A549 (cell line): ENCODE measurements at regions not wholly inside any gene's neighbourhood (a gene's known extent, or its start where the extent isn't known, plus 50 kb on each side); places are given as distances from the start of the nearest gene placed in this dataset.

Experiments
- CHD2 ChIP-seq: fragments of 150-350 bp; IDR thresholded peaks from 2 replicates; pipeline ENCODE4 v1.6.1; 2014; ENCODE audit warnings: low read length; ENCODE audit not compliant: partially characterized antibody
- EP300 ChIP-seq, 2 experiments: fragments of >200 bp; sonication (Bioruptor Twin); formaldehyde crosslinking; IDR thresholded peaks; 2 replicates in 1 of 2; 3 replicates in 1 of 2; pipeline ENCODE4 v1.6.1; 2016 to 2017
- ESRRA ChIP-seq: fragments of 150-350 bp; IDR thresholded peaks from 2 replicates; pipeline ENCODE4 v1.6.1; 2014; ENCODE audit warnings: mild to moderate bottlenecking, low read length, borderline replicate concordance
- FOSB ChIP-seq: fragments of 250-450 bp; sonication (Bioruptor Pico); IDR thresholded peaks from 2 replicates; pipeline ENCODE4 v1.5.0; 2020; ENCODE audit warnings: mild to moderate bottlenecking, moderate library complexity
- HOXB5 ChIP-seq: fragments of 250-450 bp; sonication (Bioruptor Pico); IDR thresholded peaks from 2 replicates; pipeline ENCODE4 v1.5.0; 2020; ENCODE audit warnings: mild to moderate bottlenecking, moderate library complexity
- POLR2A ChIP-seq: IDR thresholded peaks from 2 replicates; pipeline ENCODE4 v1.6.1; 2012; ENCODE audit warnings: mild to moderate bottlenecking, low read length
- RAD21 ChIP-seq, 2 experiments: fragments of >200 bp in 1 of 2; sonication (Bioruptor Twin) in 1 of 2; formaldehyde crosslinking in 1 of 2; IDR thresholded peaks in 1 of 2; conservative IDR thresholded peaks in 1 of 2; 2 replicates in 1 of 2; 3 replicates in 1 of 2; pipeline ENCODE4 v1.6.1; 2012 to 2018; ENCODE audit warnings: inconsistent platforms in 1 of 2
- TF ChIP-seq, protein P1 (sequence below): fragments of >200 bp; sonication (Bioruptor Twin); formaldehyde crosslinking; IDR thresholded peaks from 3 replicates; pipeline ENCODE4 v1.5.1; 2016
- TF ChIP-seq, protein P2 (sequence below): IDR thresholded peaks from 2 replicates; pipeline ENCODE4 v1.6.1; 2012
- TF ChIP-seq, protein P3 (sequence below): fragments of 450-650 bp; IDR thresholded peaks from 2 replicates; pipeline ENCODE4 v1.6.1; 2014; ENCODE audit warnings: antibody characterized with exemption
- TF ChIP-seq, protein P4 (sequence below): IDR thresholded peaks from 2 replicates; pipeline ENCODE4 v1.6.1; 2012
- TF ChIP-seq, protein P5 (sequence below): IDR thresholded peaks from 2 replicates; pipeline ENCODE4 v1.6.1; 2012; ENCODE audit warnings: low read depth, borderline replicate concordance
- TF ChIP-seq, protein P6 (sequence below): fragments of >200 bp; sonication (Bioruptor Twin); formaldehyde crosslinking; IDR thresholded peaks from 3 replicates; pipeline ENCODE4 v1.6.1; 2016

DNA sequence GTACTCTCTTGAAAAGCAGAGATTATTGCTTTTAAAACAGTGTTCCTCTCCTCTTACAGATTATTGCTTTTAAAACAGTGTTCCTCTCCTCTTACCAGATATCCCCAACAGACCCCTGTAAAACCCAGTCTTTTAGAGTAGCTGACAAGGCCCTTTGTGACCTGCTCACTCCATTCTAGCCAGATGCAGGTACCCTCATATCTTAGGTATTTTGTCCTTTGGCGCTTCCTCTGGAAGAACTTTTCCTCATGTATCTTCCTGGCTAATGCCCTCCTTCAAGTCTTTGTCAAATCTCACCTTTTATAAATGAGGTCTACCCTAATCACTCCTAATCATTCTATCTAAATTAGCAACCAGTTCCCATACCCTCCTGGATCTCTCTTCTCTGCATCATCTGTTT lies 536.0 kb downstream of the BTBD3 start:
- TF ChIP-seq, protein P1, sequence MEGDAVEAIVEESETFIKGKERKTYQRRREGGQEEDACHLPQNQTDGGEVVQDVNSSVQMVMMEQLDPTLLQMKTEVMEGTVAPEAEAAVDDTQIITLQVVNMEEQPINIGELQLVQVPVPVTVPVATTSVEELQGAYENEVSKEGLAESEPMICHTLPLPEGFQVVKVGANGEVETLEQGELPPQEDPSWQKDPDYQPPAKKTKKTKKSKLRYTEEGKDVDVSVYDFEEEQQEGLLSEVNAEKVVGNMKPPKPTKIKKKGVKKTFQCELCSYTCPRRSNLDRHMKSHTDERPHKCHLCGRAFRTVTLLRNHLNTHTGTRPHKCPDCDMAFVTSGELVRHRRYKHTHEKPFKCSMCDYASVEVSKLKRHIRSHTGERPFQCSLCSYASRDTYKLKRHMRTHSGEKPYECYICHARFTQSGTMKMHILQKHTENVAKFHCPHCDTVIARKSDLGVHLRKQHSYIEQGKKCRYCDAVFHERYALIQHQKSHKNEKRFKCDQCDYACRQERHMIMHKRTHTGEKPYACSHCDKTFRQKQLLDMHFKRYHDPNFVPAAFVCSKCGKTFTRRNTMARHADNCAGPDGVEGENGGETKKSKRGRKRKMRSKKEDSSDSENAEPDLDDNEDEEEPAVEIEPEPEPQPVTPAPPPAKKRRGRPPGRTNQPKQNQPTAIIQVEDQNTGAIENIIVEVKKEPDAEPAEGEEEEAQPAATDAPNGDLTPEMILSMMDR = no peak
- TF ChIP-seq, protein P2, sequence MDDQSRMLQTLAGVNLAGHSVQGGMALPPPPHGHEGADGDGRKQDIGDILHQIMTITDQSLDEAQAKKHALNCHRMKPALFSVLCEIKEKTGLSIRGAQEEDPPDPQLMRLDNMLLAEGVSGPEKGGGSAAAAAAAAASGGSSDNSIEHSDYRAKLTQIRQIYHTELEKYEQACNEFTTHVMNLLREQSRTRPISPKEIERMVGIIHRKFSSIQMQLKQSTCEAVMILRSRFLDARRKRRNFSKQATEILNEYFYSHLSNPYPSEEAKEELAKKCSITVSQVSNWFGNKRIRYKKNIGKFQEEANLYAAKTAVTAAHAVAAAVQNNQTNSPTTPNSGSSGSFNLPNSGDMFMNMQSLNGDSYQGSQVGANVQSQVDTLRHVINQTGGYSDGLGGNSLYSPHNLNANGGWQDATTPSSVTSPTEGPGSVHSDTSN = no peak
- TF ChIP-seq RAD21 (conservative IDR thresholded peaks at IDR 0.05 in 1 of 2, IDR thresholded peaks at IDR 0.05 in 1 of 2) = no peak
- no peak for TF ChIP-seq EP300 (IDR thresholded peaks at IDR 0.05)
- TF ChIP-seq, protein P3, sequence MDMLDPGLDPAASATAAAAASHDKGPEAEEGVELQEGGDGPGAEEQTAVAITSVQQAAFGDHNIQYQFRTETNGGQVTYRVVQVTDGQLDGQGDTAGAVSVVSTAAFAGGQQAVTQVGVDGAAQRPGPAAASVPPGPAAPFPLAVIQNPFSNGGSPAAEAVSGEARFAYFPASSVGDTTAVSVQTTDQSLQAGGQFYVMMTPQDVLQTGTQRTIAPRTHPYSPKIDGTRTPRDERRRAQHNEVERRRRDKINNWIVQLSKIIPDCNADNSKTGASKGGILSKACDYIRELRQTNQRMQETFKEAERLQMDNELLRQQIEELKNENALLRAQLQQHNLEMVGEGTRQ = no peak
- TF ChIP-seq POLR2A = no peak
- TF ChIP-seq, protein P4, sequence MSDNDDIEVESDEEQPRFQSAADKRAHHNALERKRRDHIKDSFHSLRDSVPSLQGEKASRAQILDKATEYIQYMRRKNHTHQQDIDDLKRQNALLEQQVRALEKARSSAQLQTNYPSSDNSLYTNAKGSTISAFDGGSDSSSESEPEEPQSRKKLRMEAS = no peak
- TF ChIP-seq CHD2 = no peak
- TF ChIP-seq ESRRA = no peak
- no peak for TF ChIP-seq HOXB5 (CRISPR knock-in tag)
- TF ChIP-seq, protein P5, sequence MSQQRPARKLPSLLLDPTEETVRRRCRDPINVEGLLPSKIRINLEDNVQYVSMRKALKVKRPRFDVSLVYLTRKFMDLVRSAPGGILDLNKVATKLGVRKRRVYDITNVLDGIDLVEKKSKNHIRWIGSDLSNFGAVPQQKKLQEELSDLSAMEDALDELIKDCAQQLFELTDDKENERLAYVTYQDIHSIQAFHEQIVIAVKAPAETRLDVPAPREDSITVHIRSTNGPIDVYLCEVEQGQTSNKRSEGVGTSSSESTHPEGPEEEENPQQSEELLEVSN = no peak
- TF ChIP-seq FOSB = no peak
- TF ChIP-seq, protein P6, sequence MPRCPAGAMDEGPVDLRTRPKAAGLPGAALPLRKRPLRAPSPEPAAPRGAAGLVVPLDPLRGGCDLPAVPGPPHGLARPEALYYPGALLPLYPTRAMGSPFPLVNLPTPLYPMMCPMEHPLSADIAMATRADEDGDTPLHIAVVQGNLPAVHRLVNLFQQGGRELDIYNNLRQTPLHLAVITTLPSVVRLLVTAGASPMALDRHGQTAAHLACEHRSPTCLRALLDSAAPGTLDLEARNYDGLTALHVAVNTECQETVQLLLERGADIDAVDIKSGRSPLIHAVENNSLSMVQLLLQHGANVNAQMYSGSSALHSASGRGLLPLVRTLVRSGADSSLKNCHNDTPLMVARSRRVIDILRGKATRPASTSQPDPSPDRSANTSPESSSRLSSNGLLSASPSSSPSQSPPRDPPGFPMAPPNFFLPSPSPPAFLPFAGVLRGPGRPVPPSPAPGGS = no peak
